Neural progenitor cell (in vitro differentiated cells): ENCODE measurements at regions not wholly inside any gene's neighbourhood (a gene's known extent, or its start where the extent isn't known, plus 50 kb on each side); places are given as distances from the start of the nearest gene placed in this dataset.

Experiments
- CTCF ChIP-seq: fragments of 200-600 bp; sonication (generic); IDR thresholded peaks from 2 replicates; pipeline ENCODE4 v1.5.1; 2017; ENCODE audit warnings: antibody characterized with exemption, mild to moderate bottlenecking
- EZH2 ChIP-seq: fragments of 200-600 bp; sonication (generic); IDR thresholded peaks from 2 replicates; pipeline ENCODE4 v1.6.1; 2017; ENCODE audit warnings: antibody characterized with exemption, mild to moderate bottlenecking, moderate library complexity
- EZH2phosphoT487 ChIP-seq: fragments of 200-600 bp; sonication (generic); IDR thresholded peaks from 2 replicates; pipeline ENCODE4 v1.6.1; 2017; ENCODE audit warnings: antibody characterized with exemption

GRCh38 chr2:149819356-149819957 lies 231.9 kb upstream of the MMADHC start:
- TF ChIP-seq CTCF (no peak), EZH2phosphoT487 (no peak), EZH2 (no peak)
